ENCODE measurements at regions not wholly inside any gene's neighbourhood (a gene's known extent, or its start where the extent isn't known, plus 50 kb on each side); places are given as distances from the start of the nearest gene placed in this dataset.

DNA sequence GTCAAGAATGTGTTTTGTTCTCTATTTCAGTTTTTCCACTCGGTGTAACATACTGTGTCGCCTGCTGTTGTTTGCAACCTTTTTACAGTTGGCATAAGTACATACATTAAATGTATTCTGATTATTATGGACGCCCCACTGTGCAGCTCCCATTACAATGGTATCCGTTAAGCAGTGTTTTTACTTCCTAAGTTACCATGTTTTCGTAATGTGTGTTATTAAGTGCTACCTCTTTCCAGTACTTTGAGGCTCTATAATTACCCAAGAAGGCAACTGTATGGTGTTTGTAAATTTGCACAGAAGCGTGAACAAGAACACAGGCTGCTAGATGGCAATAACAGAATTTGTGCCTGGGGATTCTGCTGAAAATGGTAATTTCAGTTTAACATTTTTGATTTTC, 568.0 kb upstream of the MARCKS start:
- DNase-seq, result no peak
- Histone ChIP-seq H3K36me3 (no peaks in the 10 kb centered on the region), H3K9me3 (peaks cover 0 to 19% (median 6%) of the 10 kb centered on the region in 3 donors), H3K27me3 (no peaks in the 10 kb centered on the region), H3K4me3 (no peak overlapping the region), H3K27ac (no peak overlapping the region), H3K4me1 (no peaks in the 10 kb centered on the region)
- intact Hi-C loops (cut with DNase I), result no loop called here
- TF ChIP-seq POLR2A (IDR thresholded peaks at IDR 0.05), result no peak
- no peak for TF ChIP-seq CTCF (IDR thresholded peaks at IDR 0.05)
- 92 to 93% methylated on average over 6 of the region's 6 CpGs for WGBS, 2 donors

DNA sequence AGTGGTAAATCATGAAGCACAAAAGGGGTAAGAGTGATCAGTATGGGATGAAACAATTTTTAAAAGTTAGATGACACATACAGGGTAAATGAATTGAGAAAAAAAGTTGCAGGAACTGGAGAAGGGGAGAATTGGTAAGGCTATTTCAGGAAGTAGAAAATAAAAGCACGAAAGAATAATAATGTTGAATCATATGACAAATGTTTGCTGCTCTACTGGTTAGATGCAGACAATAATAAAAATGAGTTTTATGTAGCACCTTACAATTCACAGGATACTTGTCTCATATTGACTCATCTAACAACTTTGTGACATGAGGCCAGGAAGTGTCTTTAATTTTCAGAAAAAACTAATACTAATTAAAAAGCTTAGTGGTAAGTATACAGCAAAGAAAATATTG, 566.5 kb upstream of the MARCKS start:
- Histone ChIP-seq H3K27me3 (no peaks in the 10 kb centered on the region), H3K27ac (peak overlapping the region in 2 of 4 donors; percentile 41 to 45), H3K9me3 (peaks cover 0 to 16% (median 6%) of the 10 kb centered on the region in 3 donors), H3K4me1 (no peaks in the 10 kb centered on the region), H3K4me3 (no peak overlapping the region), H3K36me3 (no peaks in the 10 kb centered on the region)
- TF ChIP-seq POLR2A (IDR thresholded peaks at IDR 0.05), result no peak
- TF ChIP-seq CTCF (IDR thresholded peaks at IDR 0.05), result no peak
- 62 to 68% methylated on average over 1 of the region's 1 CpG for WGBS, 2 donors
- intact Hi-C loops (cut with DNase I), result no loop called here
- DNase-seq, result no peak

GRCh38 chr6:113291751-113292445, 565.2 kb upstream of the MARCKS start:
- no peaks in the 10 kb centered on the region for H3K4me1 ChIP-seq
- H3K27me3 ChIP-seq, result no peaks in the 10 kb centered on the region
- DNase-seq, result no peak
- H3K4me3 ChIP-seq, result no peak overlapping the region
- no peak overlapping the region for H3K27ac ChIP-seq
- no peak for TF ChIP-seq CTCF (IDR thresholded peaks at IDR 0.05)
- no peak for TF ChIP-seq POLR2A (IDR thresholded peaks at IDR 0.05)
- intact Hi-C loops (cut with DNase I), result no loop called here
- no peaks in the 10 kb centered on the region for H3K36me3 ChIP-seq
- 68 to 77% methylated on average over 4 of the region's 4 CpGs for WGBS, 2 donors
- peaks cover 0 to 5% (median 0%) of the 10 kb centered on the region in 3 donors for H3K9me3 ChIP-seq

DNA sequence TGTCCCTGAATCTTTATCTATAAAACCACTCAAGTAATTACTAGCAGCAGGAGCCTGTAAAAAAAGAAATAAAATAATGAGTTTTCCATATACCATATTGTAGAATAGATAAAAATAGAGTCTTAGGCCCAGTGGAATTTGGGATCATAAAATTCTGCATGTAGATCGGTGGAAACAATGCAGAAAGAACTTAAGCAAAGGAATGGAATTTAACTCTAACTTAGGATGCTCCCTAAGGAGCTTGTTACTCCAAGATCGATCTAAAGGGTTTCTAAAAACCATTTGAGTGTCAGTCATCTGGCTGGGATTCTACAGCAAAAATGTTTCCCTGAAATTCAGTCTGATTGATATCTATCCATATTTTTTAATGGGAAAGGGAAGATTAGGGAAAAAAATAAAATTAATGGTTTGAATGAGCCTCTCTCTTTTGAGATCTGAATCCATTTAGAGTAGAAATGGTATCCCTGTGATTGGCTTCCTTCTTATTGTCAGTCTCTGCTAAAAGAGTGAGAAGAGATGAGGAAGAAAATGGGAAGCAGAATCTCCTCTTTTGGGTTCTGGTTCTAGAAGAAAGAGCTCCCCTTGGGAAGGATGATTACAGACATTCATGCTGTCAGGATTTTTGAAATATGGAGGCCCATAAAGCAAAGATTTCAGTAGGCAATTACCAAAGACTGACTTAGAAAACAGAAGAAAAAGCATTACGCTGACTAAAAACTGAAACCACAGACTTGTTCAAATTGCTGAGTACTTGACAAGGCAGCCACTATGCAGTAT, 564.3 kb upstream of the MARCKS start:
- no peak for DNase-seq
- Histone ChIP-seq H3K4me3 (no peak overlapping the region), H3K36me3 (no peaks in the 10 kb centered on the region), H3K27ac (no peak overlapping the region), H3K27me3 (no peaks in the 10 kb centered on the region), H3K9me3 (no peaks in the 10 kb centered on the region), H3K4me1 (no peaks in the 10 kb centered on the region)
- TF ChIP-seq CTCF (IDR thresholded peaks at IDR 0.05), result no peak
- no peak for TF ChIP-seq POLR2A (IDR thresholded peaks at IDR 0.05)
- intact Hi-C loops (cut with DNase I), result no loop called here
- WGBS, 2 donors, result 71 to 77% methylated on average over 3 of the region's 3 CpGs

DNA sequence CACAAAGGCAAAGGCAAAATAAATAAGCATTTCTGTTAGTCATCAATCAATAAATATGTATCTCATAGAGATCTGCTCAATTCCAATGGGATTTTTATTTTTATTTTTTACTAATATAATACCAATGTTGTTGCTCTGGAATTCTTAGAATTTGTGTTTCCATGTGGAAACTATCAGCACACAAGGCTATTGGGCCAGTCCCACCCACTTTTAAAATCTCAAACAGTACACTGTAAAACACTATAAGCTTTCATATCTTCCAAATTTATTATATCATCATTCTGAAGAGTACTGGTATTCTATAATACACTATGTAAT, 563.8 kb upstream of the MARCKS start:
- DNase-seq, result no peak
- no peak for TF ChIP-seq CTCF (IDR thresholded peaks at IDR 0.05)
- no peak for TF ChIP-seq POLR2A (IDR thresholded peaks at IDR 0.05)
- intact Hi-C loops (cut with DNase I), result no loop called here
- H3K9me3 ChIP-seq, result no peaks in the 10 kb centered on the region
- no peak overlapping the region for H3K27ac ChIP-seq
- no peak overlapping the region for H3K4me3 ChIP-seq
- no peaks in the 10 kb centered on the region for H3K4me1 ChIP-seq
- no peaks in the 10 kb centered on the region for H3K27me3 ChIP-seq
- no peaks in the 10 kb centered on the region for H3K36me3 ChIP-seq

Measured in esophagus squamous epithelium (tissue), 5 donors.